C4-2B (cell line): ENCODE measurements at regions not wholly inside any gene's neighbourhood (a gene's known extent, or its start where the extent isn't known, plus 50 kb on each side); places are given as distances from the start of the nearest gene placed in this dataset.

Source experiments
- ZFX ChIP-seq: fragments of 450-650 bp; IDR thresholded peaks from 2 replicates; pipeline ENCODE4 v1.6.1; 2017
- TF ChIP-seq, protein P1 (sequence below): fragments of 450-650 bp; conservative IDR thresholded peaks from 2 replicates; pipeline ENCODE4 v1.5.1; 2017; ENCODE audit warnings: mild to moderate bottlenecking

DNA sequence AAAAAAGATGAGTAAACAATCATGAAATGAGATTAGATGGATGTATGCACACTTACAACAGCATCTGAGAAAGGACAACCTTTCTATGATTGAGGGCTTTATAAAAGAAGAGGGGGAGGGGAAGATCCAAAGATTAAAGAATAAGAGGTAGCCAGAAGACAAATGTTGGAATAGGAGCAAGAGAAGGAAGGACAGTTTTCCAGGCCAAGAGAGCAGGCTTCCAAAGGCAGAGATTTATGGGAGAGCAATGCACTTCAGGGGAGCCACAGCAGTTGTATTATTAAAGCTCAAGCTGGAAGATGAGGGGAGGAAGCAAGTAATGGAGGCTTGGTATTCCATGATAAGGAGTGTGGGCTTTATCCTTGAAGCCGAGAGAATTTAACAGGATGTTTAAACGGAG is 110.3 kb upstream of the PTPN13 start:
- TF ChIP-seq, protein P1, sequence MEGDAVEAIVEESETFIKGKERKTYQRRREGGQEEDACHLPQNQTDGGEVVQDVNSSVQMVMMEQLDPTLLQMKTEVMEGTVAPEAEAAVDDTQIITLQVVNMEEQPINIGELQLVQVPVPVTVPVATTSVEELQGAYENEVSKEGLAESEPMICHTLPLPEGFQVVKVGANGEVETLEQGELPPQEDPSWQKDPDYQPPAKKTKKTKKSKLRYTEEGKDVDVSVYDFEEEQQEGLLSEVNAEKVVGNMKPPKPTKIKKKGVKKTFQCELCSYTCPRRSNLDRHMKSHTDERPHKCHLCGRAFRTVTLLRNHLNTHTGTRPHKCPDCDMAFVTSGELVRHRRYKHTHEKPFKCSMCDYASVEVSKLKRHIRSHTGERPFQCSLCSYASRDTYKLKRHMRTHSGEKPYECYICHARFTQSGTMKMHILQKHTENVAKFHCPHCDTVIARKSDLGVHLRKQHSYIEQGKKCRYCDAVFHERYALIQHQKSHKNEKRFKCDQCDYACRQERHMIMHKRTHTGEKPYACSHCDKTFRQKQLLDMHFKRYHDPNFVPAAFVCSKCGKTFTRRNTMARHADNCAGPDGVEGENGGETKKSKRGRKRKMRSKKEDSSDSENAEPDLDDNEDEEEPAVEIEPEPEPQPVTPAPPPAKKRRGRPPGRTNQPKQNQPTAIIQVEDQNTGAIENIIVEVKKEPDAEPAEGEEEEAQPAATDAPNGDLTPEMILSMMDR, result no peak
- no peak for TF ChIP-seq ZFX
